Activated naive CD8-positive, alpha-beta T cell treated with anti-CD3 and anti-CD28 coated beads, Interleukin-2, amount 10 ng/mL, durations not matched to agents 7 days and 5 days (primary cell): ENCODE measurements at regions not wholly inside any gene's neighbourhood (a gene's known extent, or its start where the extent isn't known, plus 50 kb on each side); places are given as distances from the start of the nearest gene placed in this dataset.
"Not testable (repeated sequence)": the region's sequence is repeated elsewhere in the genome, so short reads cannot be mapped to it uniquely, and the experiment has no call there.

Experiments
- ATAC-seq: fragments of 150-1000 bp; cut with Tn5 transposase; one replicate; pipeline ENCODE4 v1.10.0; 2021; ENCODE audit warnings: low read depth, moderate library complexity
- POLR2A ChIA-PET: fragments of 350-600 bp; sonication (Branson Sonifier 250); formaldehyde crosslinking; loops from one replicate; lab custom pipeline; 2021; ENCODE audit warnings: antibody characterized with exemption; lab: Charles Lee
- DNase-seq: peaks from one replicate; pipeline ENCODE4 v3.0.0; 2021
- H3K27ac Mint-ChIP-seq: one replicate; pipeline ENCODE4 v1.8.0; 2022; ENCODE audit warnings: mild to moderate bottlenecking, mixed read lengths
- H3K27me3 Mint-ChIP-seq: one replicate; pipeline ENCODE4 v1.8.0; 2022; ENCODE audit warnings: mild to moderate bottlenecking, moderate library complexity, mixed read lengths
- H3K36me3 Mint-ChIP-seq: one replicate; pipeline ENCODE4 v1.8.0; 2021; ENCODE audit warnings: mild to moderate bottlenecking, mixed read lengths
- H3K4me1 Mint-ChIP-seq: one replicate; pipeline ENCODE4 v1.8.0; 2021; ENCODE audit warnings: mixed read lengths
- H3K4me3 Mint-ChIP-seq: one replicate; pipeline ENCODE4 v1.8.0; 2022; ENCODE audit warnings: mild to moderate bottlenecking, moderate library complexity, mixed read lengths
- H3K9me3 Mint-ChIP-seq: one replicate; pipeline ENCODE4 v1.8.0; 2021; ENCODE audit warnings: mixed read lengths

DNA sequence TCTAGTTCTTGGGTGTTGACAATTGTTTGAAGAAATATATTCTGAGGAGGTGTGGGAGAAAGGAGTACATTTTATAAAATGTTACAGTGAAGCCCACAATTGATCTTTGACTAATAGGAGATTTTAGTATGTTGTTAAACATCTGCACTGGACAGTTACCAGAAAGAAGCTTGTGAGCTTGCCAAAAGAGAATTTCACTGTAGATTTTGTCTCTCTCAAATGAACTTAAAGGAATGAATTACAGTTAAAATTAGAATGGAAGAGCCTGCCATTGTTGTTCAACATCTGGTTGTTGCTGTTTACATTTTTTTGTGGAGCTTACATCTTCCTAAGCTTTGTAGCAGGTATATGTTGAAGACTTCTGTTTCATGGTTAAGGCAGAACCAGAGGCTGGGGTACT is 620.5 kb upstream of the CCDC179 start:
- H3K27ac Mint-ChIP-seq, result no peak overlapping the region
- H3K36me3 Mint-ChIP-seq, result no peaks in the 10 kb centered on the region
- DNase-seq (no peak), ATAC-seq (no peak)
- H3K27me3 Mint-ChIP-seq, result no peaks in the 10 kb centered on the region
- POLR2A ChIA-PET, result no interaction called here
- H3K4me3 Mint-ChIP-seq, result no peak overlapping the region
- H3K9me3 Mint-ChIP-seq, result no peaks in the 10 kb centered on the region
- no peaks in the 10 kb centered on the region for H3K4me1 Mint-ChIP-seq

DNA sequence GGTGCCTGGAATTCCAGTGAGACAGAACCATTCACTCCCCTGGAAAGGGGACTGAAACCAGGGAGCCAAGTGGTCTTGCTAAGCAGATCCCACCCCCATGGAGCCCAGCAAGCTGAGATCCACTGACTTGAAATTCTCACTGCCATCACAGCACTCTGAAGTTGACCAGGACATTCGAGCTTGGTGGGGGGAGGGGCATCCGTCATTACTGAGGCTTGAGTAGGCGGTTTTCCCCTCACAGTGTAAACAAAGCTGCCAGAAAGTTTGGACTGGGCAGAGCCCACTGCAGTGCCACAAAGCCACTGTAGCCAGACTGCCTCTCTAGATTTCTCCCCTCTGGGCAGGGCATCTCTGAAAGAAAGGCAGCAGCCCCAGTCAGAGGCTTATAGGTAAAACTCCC is 623.9 kb upstream of the CCDC179 start:
- DNase-seq, H3K9me3 Mint-ChIP-seq, H3K4me1 Mint-ChIP-seq, H3K27me3 Mint-ChIP-seq, POLR2A ChIA-PET, ATAC-seq, H3K4me3 Mint-ChIP-seq, H3K36me3 Mint-ChIP-seq, H3K27ac Mint-ChIP-seq: not testable (repeated sequence)

DNA sequence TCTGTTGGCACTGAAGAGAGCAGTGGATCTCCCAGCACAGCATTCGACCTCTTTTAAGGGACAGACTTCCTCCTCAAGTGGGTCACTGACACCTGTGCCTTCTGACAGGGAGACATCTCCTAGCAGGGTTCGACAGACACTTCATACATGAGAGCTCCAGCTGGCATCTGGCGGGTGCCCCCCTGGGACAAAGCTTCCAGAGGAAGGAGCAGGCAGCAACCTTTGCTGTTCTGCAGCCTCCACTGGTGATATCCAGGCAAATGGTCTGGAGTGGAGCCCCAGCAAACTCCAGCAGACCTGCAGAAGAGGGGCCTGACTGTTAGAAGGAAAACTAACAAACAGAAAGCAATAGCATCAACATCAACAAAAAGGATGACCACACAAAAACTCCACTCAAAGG is 624.3 kb upstream of the CCDC179 start:
- H3K27ac Mint-ChIP-seq, H3K36me3 Mint-ChIP-seq, DNase-seq, POLR2A ChIA-PET, H3K4me3 Mint-ChIP-seq, H3K4me1 Mint-ChIP-seq, ATAC-seq, H3K9me3 Mint-ChIP-seq, H3K27me3 Mint-ChIP-seq: not testable (repeated sequence)

DNA sequence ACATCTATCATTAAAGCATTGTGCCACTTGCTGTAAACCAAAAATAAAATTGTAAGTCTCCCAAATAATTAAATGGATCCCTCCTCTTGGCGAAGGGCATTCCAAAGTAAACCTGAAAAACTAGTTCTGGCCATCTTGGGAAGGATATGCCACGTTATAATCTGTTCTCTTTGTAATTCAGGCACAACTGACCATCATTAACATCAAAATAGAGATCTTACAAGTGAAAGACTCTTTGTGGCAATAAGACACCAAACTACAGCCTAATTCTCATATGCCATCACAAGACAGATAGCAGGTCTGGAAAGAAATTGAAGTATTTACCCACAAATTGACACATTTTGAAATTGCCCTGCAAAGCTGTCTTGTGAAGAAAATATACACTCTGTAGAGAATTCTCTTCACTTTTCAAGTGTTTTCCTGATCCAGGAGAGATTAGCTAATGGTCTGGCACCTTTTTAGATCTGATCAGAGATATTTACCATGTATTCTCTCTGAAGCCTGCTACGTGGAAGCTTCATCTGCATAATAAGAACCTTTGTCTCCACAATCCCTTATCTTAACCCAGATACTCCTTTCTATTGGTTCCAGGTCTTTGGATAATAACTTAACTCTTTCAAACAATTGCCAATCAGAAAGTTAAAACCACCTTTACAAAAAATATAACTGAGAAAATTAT is 630.4 kb upstream of the CCDC179 start:
- Mint-ChIP-seq H3K27ac (no peak overlapping the region), H3K27me3 (no peaks in the 10 kb centered on the region), H3K36me3 (no peaks in the 10 kb centered on the region), H3K4me1 (no peaks in the 10 kb centered on the region), H3K9me3 (peaks cover 1% of the 10 kb centered on the region), H3K4me3 (no peak overlapping the region)
- DNase-seq (no peak), ATAC-seq (no peak)
- POLR2A ChIA-PET, result no interaction called here

DNA sequence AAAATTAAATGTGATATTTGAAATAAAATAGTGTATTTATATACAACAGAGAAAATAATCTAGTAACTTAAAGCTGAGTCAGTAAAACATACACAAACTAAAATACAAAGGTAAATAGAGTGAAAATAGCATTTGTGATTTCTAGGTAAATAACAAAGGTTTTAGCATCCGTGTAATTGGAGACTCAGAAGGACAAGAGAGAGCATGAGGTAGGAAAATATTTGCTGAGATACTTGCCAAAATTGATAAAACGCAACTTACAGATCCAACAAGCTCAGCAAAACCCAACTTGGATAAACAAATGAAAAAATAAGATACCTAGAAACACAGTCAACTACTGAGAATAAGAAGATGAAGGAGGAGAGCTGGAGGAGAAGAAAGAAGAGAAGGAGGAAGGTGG is 634.7 kb upstream of the CCDC179 start:
- Mint-ChIP-seq H3K36me3 (no peaks in the 10 kb centered on the region), H3K9me3 (no peaks in the 10 kb centered on the region), H3K4me3 (no peak overlapping the region), H3K27me3 (no peaks in the 10 kb centered on the region), H3K27ac (no peak overlapping the region), H3K4me1 (no peaks in the 10 kb centered on the region)
- DNase-seq (no peak), ATAC-seq (no peak)
- POLR2A ChIA-PET, result no interaction called here

DNA sequence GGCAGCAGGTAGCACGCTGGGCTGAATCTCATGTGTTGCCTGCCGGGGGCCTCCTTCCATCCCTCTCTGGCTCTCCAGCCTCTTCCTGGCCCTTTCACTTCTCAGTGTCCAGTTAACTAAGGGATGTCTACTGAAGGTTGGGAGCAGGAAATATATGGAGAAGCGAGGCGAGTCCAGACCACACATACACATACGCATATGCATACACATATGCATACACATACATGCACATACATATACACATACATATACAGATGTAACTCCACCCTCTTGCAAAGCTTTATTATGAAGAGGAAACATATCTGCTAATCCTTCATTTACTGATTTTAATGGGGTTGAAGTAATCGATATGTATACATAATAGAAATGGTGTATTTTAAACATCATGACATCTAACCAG is 636.1 kb upstream of the CCDC179 start:
- no peaks in the 10 kb centered on the region for H3K27me3 Mint-ChIP-seq
- no peaks in the 10 kb centered on the region for H3K9me3 Mint-ChIP-seq
- H3K4me3 Mint-ChIP-seq, result no peak overlapping the region
- no peak overlapping the region for H3K27ac Mint-ChIP-seq
- no peaks in the 10 kb centered on the region for H3K36me3 Mint-ChIP-seq
- ATAC-seq (no peak), DNase-seq (no peak)
- H3K4me1 Mint-ChIP-seq, result no peaks in the 10 kb centered on the region
- POLR2A ChIA-PET, result no interaction called here

DNA sequence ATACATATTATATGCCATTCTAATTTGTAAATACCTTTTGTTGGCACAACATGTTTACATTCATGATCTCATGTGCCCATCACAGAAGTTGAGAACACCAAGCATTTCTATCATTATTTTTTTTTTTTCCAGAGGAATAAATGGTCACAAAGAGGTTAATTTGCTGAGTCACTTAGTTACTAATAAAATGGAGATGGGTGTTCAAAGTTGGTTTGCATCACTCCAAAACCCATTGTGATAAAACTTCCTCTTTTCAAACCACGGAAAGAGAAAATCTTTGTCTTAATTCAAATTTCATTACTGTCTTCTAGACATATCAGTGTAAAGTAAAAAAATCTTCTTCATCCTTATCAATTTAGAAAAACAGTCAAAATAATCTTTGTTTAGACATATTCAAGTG is 636.8 kb upstream of the CCDC179 start:
- no peaks in the 10 kb centered on the region for H3K9me3 Mint-ChIP-seq
- no peak overlapping the region for H3K27ac Mint-ChIP-seq
- H3K4me3 Mint-ChIP-seq, result no peak overlapping the region
- ATAC-seq (no peak), DNase-seq (no peak)
- H3K27me3 Mint-ChIP-seq, result no peaks in the 10 kb centered on the region
- H3K36me3 Mint-ChIP-seq, result no peaks in the 10 kb centered on the region
- POLR2A ChIA-PET, result no interaction called here
- H3K4me1 Mint-ChIP-seq, result no peaks in the 10 kb centered on the region

DNA sequence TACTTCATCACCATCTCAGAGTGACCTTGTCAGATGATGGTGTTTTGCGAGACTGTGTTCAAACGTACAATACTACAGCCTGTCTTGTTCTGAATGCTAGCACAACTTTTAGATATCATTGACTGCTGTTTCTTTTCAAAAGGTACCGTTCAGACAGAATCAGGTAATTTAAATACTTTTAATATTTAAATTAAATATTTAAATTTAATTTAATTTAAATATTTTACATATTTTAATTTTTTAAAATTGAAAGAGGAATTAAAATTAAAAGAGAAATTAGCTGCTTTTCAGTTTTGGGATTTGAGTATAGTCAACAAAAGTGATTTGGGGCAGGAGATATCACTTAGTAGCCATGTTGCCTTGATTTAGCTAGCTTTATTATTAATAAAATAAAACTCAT is 642.1 kb upstream of the CCDC179 start:
- no peaks in the 10 kb centered on the region for H3K9me3 Mint-ChIP-seq
- no peaks in the 10 kb centered on the region for H3K36me3 Mint-ChIP-seq
- H3K27me3 Mint-ChIP-seq, result no peaks in the 10 kb centered on the region
- POLR2A ChIA-PET, result no interaction called here
- ATAC-seq (no peak), DNase-seq (no peak)
- no peak overlapping the region for H3K4me3 Mint-ChIP-seq
- no peaks in the 10 kb centered on the region for H3K4me1 Mint-ChIP-seq
- H3K27ac Mint-ChIP-seq, result no peak overlapping the region

DNA sequence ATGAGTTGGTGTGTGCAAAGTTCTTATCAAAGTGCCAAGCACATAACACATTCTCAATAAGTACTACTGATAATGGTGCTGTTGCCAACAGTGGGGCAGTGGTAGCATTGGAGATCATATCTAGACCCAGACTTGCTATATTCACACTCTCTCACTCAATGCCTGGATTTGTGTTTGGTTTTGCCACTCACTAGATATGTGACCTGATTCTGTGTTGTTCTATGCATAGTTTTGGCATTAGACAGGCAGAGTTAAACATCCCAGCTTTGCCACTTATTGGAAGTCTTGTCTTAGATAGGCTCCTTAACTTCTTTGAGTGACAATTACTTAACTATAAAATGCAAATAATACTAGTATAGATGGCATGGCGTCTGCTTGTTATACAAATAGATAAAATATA is 642.6 kb upstream of the CCDC179 start:
- Mint-ChIP-seq H3K27ac (no peak overlapping the region), H3K4me3 (no peak overlapping the region), H3K27me3 (no peaks in the 10 kb centered on the region), H3K36me3 (no peaks in the 10 kb centered on the region), H3K4me1 (no peaks in the 10 kb centered on the region), H3K9me3 (no peaks in the 10 kb centered on the region)
- DNase-seq (no peak), ATAC-seq (no peak)
- POLR2A ChIA-PET, result no interaction called here

DNA sequence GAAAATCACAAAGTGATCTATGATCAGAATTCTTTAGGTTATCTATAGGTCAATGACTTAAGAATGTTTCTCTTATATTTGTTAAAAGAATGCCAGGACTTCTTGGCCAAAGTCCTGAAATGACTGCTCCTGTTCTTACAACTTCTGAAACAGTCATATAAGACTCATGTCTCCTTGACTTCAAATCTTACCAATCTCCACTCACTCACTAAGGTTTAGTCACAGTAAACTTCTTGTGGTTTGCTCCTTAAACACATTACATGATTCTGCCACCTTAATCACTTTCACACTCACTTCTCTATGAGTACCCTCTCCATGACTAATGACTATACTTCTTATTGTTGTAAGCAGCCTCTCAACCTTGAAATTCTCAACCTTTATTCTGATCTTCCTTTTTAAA is 648.7 kb upstream of the CCDC179 start:
- DNase-seq (no peak), ATAC-seq (no peak)
- H3K27me3 Mint-ChIP-seq, result no peaks in the 10 kb centered on the region
- peaks cover 1% of the 10 kb centered on the region for H3K9me3 Mint-ChIP-seq
- H3K36me3 Mint-ChIP-seq, result no peaks in the 10 kb centered on the region
- H3K27ac Mint-ChIP-seq, result no peak overlapping the region
- POLR2A ChIA-PET, result no interaction called here
- H3K4me3 Mint-ChIP-seq, result no peak overlapping the region
- H3K4me1 Mint-ChIP-seq, result no peaks in the 10 kb centered on the region

DNA sequence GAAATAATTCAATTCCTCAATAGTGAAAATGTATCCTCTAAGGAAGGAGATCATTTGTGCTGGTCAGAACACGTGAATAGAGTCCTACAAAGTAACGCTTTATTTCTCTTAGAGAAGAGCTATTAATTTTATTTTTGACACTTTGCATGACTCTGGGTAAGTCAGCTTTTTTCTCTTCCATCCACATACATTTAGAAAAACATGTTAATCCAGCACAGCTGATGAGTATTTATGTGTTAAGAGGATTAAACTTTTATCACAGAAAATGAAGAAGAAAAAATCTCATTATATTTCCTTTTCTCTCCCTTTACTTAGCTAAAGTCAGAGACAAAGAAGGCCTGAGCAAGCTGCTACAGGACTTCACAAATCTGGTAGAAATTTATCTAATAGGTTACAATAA is 649.5 kb upstream of the CCDC179 start:
- DNase-seq, result no peak
- Mint-ChIP-seq H3K4me3 (no peak overlapping the region), H3K4me1 (no peaks in the 10 kb centered on the region), H3K36me3 (no peaks in the 10 kb centered on the region), H3K27ac (no peak overlapping the region), H3K27me3 (no peaks in the 10 kb centered on the region), H3K9me3 (peaks cover 1% of the 10 kb centered on the region)
- POLR2A ChIA-PET, result no interaction called here
- ATAC-seq, result no peak

DNA sequence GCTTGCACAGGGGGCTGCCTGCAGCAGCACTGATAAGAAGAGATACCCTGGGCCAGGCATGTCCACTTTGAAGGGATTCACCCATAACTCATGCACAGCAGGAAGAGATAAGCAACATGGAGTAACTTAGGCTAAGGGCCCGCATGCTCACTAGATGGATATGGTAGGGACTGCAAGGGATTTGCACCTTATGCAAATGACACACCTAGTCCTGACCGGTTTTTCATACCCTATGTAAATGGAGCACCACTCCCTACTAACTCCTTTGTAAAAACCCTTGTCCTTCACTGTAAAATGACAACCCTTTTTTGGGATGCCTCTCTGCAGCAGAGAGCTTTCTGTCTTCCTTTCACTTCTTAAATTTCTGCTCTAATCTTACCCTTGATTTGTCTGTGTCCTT is 658.9 kb upstream of the CCDC179 start:
- H3K36me3 Mint-ChIP-seq, result no peaks in the 10 kb centered on the region
- H3K4me1 Mint-ChIP-seq, result no peaks in the 10 kb centered on the region
- H3K4me3 Mint-ChIP-seq, result no peak overlapping the region
- peaks cover 1% of the 10 kb centered on the region for H3K9me3 Mint-ChIP-seq
- DNase-seq (no peak), ATAC-seq (no peak)
- POLR2A ChIA-PET, result no interaction called here
- H3K27me3 Mint-ChIP-seq, result no peaks in the 10 kb centered on the region
- no peak overlapping the region for H3K27ac Mint-ChIP-seq

DNA sequence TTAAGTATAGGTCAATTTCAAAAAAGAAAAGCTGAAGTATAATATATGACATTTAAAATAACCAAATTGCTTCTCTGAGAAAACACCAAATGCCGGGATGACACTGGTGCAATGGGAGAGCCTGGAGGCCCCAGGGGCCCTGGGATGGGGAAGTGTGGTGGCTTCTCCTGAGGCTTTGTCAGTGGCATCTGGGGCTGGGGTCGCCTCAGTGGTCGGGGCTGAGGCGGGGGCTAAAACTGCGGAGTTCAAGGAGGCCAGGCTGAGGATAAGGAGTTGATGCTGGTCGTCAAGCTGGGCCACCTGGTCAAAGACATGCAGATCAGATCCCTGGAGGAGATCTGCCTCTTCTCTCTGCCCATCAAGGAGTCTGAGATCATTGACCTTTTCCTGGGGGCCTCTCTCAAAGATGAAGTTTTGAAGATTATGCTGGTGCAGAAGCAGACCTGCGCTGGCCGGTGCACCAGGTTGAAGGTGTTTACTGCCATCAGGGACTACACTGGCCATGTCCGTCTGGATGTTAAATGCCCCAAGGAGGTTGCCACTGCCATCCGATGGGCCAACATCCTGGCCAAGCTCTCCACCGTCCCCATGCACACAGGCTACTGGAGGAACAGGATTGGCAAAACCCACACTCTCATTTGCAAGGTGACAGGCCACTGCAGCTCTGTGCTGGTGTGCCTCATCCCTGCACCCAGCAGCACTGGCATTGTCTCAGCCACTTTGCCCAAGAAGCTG is 660.1 kb upstream of the CCDC179 start:
- Mint-ChIP-seq H3K4me1 (no peaks in the 10 kb centered on the region), H3K4me3 (no peak overlapping the region), H3K27ac (no peak overlapping the region), H3K9me3 (peaks cover 1% of the 10 kb centered on the region), H3K36me3 (no peaks in the 10 kb centered on the region), H3K27me3 (no peaks in the 10 kb centered on the region)
- POLR2A ChIA-PET, result no interaction called here
- ATAC-seq (no peak), DNase-seq (no peak)

DNA sequence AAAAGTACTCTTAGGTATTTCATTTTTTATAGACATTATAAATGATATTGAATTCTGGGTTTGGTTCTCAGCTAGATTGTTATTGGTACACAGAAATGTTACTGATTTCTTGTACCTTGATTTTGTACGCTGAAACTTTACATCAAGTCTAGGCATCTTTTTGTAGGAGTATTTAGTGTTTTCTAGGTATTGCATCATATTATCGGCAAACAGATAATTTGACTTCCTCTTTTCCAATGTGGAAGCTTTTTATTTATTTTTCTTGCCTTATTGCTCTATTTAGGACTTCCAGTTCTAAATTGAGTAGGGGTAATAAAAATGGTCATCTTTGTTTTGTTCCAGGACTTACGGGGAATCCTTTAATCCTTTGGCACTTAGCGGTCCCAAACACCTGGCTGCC is 676.6 kb upstream of the CCDC179 start:
- Mint-ChIP-seq H3K27me3 (no peaks in the 10 kb centered on the region), H3K9me3 (no peaks in the 10 kb centered on the region), H3K36me3 (no peaks in the 10 kb centered on the region), H3K4me1 (no peaks in the 10 kb centered on the region), H3K27ac (no peak overlapping the region), H3K4me3 (no peak overlapping the region)
- POLR2A ChIA-PET, result no interaction called here
- DNase-seq (no peak), ATAC-seq (no peak)
